ENCODE measurements at regions not wholly inside any gene's neighbourhood (a gene's known extent, or its start where the extent isn't known, plus 50 kb on each side); places are given as distances from the start of the nearest gene placed in this dataset.

DNA sequence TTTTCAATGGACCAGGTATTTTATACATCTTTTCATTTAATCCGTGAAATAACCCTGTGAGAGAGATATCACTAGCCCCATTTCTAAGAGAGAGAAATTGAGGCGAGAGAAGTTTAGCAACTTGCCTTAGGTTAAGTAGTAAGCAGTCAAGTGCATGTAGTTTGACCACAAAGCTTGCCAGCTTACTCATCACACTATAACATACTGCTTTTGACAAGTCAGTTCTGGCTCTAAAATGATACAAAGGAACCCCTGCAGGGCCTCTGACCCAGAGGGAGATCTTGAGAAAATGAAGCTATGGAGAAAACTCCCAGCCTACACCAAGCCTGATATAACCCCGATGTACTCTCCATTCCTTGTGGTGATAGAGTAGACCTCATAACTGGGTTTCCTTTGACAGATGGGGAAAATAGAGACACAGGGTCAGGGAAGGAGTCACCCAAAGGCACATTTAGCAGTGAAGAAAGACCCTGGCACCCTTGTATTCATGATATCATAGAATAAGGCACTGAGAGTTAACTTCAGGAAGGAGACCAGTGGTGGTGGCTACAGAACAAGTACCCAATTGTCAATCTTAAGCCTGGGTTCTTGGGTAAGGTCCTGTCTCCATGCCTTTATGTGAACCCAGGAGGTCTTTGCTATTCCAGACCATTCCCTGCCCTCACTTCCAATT lies 60.2 kb upstream of the MSN start:
- TF ChIP-seq, protein P1, sequence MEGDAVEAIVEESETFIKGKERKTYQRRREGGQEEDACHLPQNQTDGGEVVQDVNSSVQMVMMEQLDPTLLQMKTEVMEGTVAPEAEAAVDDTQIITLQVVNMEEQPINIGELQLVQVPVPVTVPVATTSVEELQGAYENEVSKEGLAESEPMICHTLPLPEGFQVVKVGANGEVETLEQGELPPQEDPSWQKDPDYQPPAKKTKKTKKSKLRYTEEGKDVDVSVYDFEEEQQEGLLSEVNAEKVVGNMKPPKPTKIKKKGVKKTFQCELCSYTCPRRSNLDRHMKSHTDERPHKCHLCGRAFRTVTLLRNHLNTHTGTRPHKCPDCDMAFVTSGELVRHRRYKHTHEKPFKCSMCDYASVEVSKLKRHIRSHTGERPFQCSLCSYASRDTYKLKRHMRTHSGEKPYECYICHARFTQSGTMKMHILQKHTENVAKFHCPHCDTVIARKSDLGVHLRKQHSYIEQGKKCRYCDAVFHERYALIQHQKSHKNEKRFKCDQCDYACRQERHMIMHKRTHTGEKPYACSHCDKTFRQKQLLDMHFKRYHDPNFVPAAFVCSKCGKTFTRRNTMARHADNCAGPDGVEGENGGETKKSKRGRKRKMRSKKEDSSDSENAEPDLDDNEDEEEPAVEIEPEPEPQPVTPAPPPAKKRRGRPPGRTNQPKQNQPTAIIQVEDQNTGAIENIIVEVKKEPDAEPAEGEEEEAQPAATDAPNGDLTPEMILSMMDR (IDR thresholded peaks at IDR 0.05; ENCODE audit: insufficient read depth, low read length, poor library complexity, severe bottlenecking): no peak
- TF ChIP-seq EZH2phosphoT487 (conservative IDR thresholded peaks at IDR 0.05; ENCODE audit: low read length): no peak
